ENCODE measurements at regions not wholly inside any gene's neighbourhood (a gene's known extent, or its start where the extent isn't known, plus 50 kb on each side); places are given as distances from the start of the nearest gene placed in this dataset.

GRCh38 chr11:29296680-29297079 lies 720.1 kb downstream of the KCNA4 start:
- Histone ChIP-seq H3K4me3 (ENCODE audit: low read length) (no peak overlapping the region), H3K36me3 (ENCODE audit: control insufficient read depth, insufficient read depth, low read length) (no peaks in the 10 kb centered on the region), H3K9me3 (ENCODE audit: control insufficient read depth, insufficient read depth, low read length) (no peaks in the 10 kb centered on the region), H3K27me3 (ENCODE audit: control insufficient read depth, insufficient read depth, low read length) (no peaks in the 10 kb centered on the region), H3K27ac (ENCODE audit: low read length) (no peak overlapping the region), H3K4me1 (ENCODE audit: control insufficient read depth, insufficient read depth, low read length) (no peaks in the 10 kb centered on the region)
- no CpG with 5 or more reads among the region's 1 CpG for WGBS (ENCODE audit: insufficient coverage, insufficient read length)
- no peak for DNase-seq (ENCODE audit: low read depth, low spot score)

DNA sequence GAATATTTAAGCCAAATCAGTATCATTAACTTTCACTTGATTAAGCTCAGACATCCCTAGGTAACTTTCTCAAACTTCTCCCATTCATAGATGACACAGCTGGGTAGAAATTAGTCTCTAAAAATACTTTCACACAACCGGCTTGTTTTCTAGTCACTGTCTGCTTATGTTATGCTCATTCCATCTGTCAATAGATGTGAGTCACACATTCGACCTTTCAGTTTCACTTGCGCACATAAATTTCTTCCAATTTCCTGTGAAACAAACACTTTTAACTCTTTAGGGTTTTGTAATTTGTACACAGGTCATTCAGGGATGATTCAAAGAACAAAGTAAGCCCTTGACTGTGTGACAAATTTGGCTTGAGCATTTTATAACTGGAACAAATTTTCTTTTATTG lies 723.0 kb downstream of the KCNA4 start:
- Histone ChIP-seq H3K4me1 (ENCODE audit: control insufficient read depth, insufficient read depth, low read length) (no peaks in the 10 kb centered on the region), H3K4me3 (ENCODE audit: low read length) (no peak overlapping the region), H3K27ac (ENCODE audit: low read length) (no peak overlapping the region), H3K27me3 (ENCODE audit: control insufficient read depth, insufficient read depth, low read length) (no peaks in the 10 kb centered on the region), H3K36me3 (ENCODE audit: control insufficient read depth, insufficient read depth, low read length) (no peaks in the 10 kb centered on the region), H3K9me3 (ENCODE audit: control insufficient read depth, insufficient read depth, low read length) (no peaks in the 10 kb centered on the region)
- no peak for DNase-seq (ENCODE audit: low read depth, low spot score)
- WGBS (ENCODE audit: insufficient coverage, insufficient read length): no CpG with 5 or more reads among the region's 3 CpGs

DNA sequence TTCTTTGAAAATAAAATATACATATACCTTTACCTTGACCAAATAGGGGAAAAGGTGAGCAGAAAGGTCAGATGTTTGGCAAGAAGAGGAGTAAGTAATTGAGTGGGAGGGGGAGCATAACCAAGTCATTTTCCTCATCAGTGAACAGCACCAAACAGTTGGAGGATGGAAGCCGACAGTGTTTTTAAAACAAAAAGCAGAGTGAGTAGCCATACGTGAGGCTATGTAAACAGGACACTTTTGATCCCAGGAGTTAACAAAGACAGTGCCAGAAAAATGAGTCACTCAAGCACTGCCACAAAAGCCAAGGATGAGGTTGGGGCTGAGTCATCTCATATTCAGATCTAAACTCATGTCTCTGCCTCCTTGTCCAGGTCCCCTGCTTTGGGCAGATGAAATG lies 734.7 kb downstream of the KCNA4 start:
- Histone ChIP-seq H3K4me3 (ENCODE audit: low read length) (no peak overlapping the region), H3K9me3 (ENCODE audit: control insufficient read depth, insufficient read depth, low read length) (no peaks in the 10 kb centered on the region), H3K27ac (ENCODE audit: low read length) (no peak overlapping the region), H3K4me1 (ENCODE audit: control insufficient read depth, insufficient read depth, low read length) (no peaks in the 10 kb centered on the region), H3K36me3 (ENCODE audit: control insufficient read depth, insufficient read depth, low read length) (no peaks in the 10 kb centered on the region), H3K27me3 (ENCODE audit: control insufficient read depth, insufficient read depth, low read length) (no peaks in the 10 kb centered on the region)
- WGBS (ENCODE audit: insufficient coverage, insufficient read length): no CpG with 5 or more reads among the region's 2 CpGs
- no peak for DNase-seq (ENCODE audit: low read depth, low spot score)

GRCh38 chr11:29281271-29281777 lies 735.5 kb downstream of the KCNA4 start:
- Histone ChIP-seq H3K4me3 (ENCODE audit: low read length) (no peak overlapping the region), H3K36me3 (ENCODE audit: control insufficient read depth, insufficient read depth, low read length) (no peaks in the 10 kb centered on the region), H3K27ac (ENCODE audit: low read length) (no peak overlapping the region), H3K27me3 (ENCODE audit: control insufficient read depth, insufficient read depth, low read length) (no peaks in the 10 kb centered on the region), H3K9me3 (ENCODE audit: control insufficient read depth, insufficient read depth, low read length) (no peaks in the 10 kb centered on the region), H3K4me1 (ENCODE audit: control insufficient read depth, insufficient read depth, low read length) (no peaks in the 10 kb centered on the region)
- DNase-seq (ENCODE audit: low read depth, low spot score): no peak
- no CpG with 5 or more reads among the region's 3 CpGs for WGBS (ENCODE audit: insufficient coverage, insufficient read length)

DNA sequence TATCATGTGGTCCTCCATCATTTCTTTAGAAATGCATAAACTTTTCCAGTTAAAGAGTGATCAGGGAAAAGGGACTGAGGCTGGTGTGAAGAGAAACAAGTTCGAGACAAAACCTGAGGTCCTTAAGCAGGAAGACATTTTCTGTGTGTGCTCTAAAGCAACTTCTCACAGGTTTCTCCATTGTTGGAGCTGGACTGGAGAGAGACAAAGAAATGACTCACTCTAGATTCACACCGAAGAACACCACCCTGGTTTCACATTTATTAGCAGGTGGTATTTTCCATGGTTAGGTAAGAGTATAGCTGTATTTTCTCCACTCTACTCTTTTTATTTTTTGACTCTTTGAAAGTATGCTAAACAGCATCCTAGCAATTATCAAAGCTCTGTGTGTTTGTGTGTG lies 736.4 kb downstream of the KCNA4 start:
- WGBS (ENCODE audit: insufficient coverage, insufficient read length): no CpG with 5 or more reads among the region's 2 CpGs
- DNase-seq (ENCODE audit: low read depth, low spot score): no peak
- Histone ChIP-seq H3K27me3 (ENCODE audit: control insufficient read depth, insufficient read depth, low read length) (no peaks in the 10 kb centered on the region), H3K36me3 (ENCODE audit: control insufficient read depth, insufficient read depth, low read length) (no peaks in the 10 kb centered on the region), H3K4me1 (ENCODE audit: control insufficient read depth, insufficient read depth, low read length) (no peaks in the 10 kb centered on the region), H3K4me3 (ENCODE audit: low read length) (no peak overlapping the region), H3K9me3 (ENCODE audit: control insufficient read depth, insufficient read depth, low read length) (no peaks in the 10 kb centered on the region), H3K27ac (ENCODE audit: low read length) (no peak overlapping the region)

GRCh38 chr11:29279716-29280115 lies 737.1 kb downstream of the KCNA4 start:
- Histone ChIP-seq H3K9me3 (ENCODE audit: control insufficient read depth, insufficient read depth, low read length) (no peaks in the 10 kb centered on the region), H3K27me3 (ENCODE audit: control insufficient read depth, insufficient read depth, low read length) (no peaks in the 10 kb centered on the region), H3K36me3 (ENCODE audit: control insufficient read depth, insufficient read depth, low read length) (no peaks in the 10 kb centered on the region), H3K4me3 (ENCODE audit: low read length) (no peak overlapping the region), H3K4me1 (ENCODE audit: control insufficient read depth, insufficient read depth, low read length) (no peaks in the 10 kb centered on the region), H3K27ac (ENCODE audit: low read length) (no peak overlapping the region)
- no peak for DNase-seq (ENCODE audit: low read depth, low spot score)
- WGBS (ENCODE audit: insufficient coverage, insufficient read length): no CpG with 5 or more reads among the region's 2 CpGs

DNA sequence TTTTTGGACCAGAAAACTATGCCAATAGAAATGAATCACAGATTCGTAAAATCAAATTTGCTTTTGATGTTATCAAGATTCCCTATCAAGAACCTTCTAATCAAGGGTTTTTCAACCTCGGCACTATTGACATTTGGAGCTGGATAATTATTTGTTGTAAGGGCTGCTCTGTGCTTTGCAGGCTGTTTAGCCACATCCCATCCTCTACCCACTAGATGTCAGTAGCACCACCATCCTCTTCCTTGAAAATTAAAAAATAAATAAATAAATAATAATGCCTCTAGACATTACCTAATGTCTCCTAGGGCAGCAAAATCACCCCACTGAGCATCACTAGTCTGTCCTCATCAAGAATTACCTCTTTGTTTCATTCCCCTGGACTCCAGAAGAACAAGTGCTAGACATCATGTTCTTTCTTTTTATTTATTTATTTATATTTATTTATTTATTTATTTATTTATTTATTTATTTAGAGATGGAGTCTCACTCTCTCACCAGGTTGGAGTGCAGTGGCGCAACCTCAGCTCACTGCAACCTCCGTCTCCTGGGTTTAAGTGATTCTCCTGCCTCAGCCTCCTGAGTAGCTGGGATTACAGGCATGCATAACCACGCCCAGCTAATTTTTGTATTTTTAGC lies 744.7 kb downstream of the KCNA4 start:
- Histone ChIP-seq H3K36me3 (ENCODE audit: control insufficient read depth, insufficient read depth, low read length) (no peaks in the 10 kb centered on the region), H3K27ac (ENCODE audit: low read length) (no peak overlapping the region), H3K4me1 (ENCODE audit: control insufficient read depth, insufficient read depth, low read length) (no peaks in the 10 kb centered on the region), H3K4me3 (ENCODE audit: low read length) (no peak overlapping the region), H3K9me3 (ENCODE audit: control insufficient read depth, insufficient read depth, low read length) (no peaks in the 10 kb centered on the region), H3K27me3 (ENCODE audit: control insufficient read depth, insufficient read depth, low read length) (no peaks in the 10 kb centered on the region)
- no CpG with 5 or more reads among the region's 5 CpGs for WGBS (ENCODE audit: insufficient coverage, insufficient read length)
- no peak for DNase-seq (ENCODE audit: low read depth, low spot score)

GRCh38 chr11:29271616-29272015 lies 745.2 kb downstream of the KCNA4 start:
- no CpG with 5 or more reads among the region's 1 CpG for WGBS (ENCODE audit: insufficient coverage, insufficient read length)
- no peak for DNase-seq (ENCODE audit: low read depth, low spot score)

DNA sequence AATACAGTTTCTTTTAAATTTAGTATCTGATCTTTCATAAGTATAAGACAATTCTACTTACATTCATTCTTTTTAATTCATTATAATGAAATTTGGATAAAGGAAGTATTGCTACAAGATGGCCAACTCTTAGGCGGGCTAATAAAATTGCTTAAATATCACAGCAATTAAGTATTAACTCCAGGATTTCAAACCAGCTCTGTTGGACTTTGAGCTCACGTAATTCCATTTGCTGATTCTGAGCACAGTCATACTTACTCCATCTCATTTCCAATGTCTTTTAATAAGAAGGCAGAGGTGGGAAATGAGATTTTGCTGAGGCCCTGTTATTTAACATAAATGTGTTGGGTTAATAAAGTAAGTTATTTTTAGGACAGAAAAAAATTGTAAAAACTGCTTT lies 748.1 kb downstream of the KCNA4 start:
- no CpG with 5 or more reads among the region's 2 CpGs for WGBS (ENCODE audit: insufficient coverage, insufficient read length)
- H3K27ac ChIP-seq (ENCODE audit: low read length): no peak overlapping the region

More at GRCh38 chr11:29271616-29272015, 745.2 kb downstream of the KCNA4 start:
- H3K27ac ChIP-seq (ENCODE audit: low read length): no peak overlapping the region
- no peaks in the 10 kb centered on the region for H3K4me1 ChIP-seq (ENCODE audit: control insufficient read depth, insufficient read depth, low read length)
- H3K36me3 ChIP-seq (ENCODE audit: control insufficient read depth, insufficient read depth, low read length): no peaks in the 10 kb centered on the region
- no peaks in the 10 kb centered on the region for H3K27me3 ChIP-seq (ENCODE audit: control insufficient read depth, insufficient read depth, low read length)
- H3K9me3 ChIP-seq (ENCODE audit: control insufficient read depth, insufficient read depth, low read length): no peaks in the 10 kb centered on the region
- H3K4me3 ChIP-seq (ENCODE audit: low read length): no peak overlapping the region

GRCh38 chr11:29265792-29266191 lies 751.0 kb downstream of the KCNA4 start:
- no peaks in the 10 kb centered on the region for H3K4me1 ChIP-seq (ENCODE audit: control insufficient read depth, insufficient read depth, low read length)
- no peaks in the 10 kb centered on the region for H3K27me3 ChIP-seq (ENCODE audit: control insufficient read depth, insufficient read depth, low read length)
- H3K27ac ChIP-seq (ENCODE audit: low read length): no peak overlapping the region
- no peak for DNase-seq (ENCODE audit: low read depth, low spot score)
- no peaks in the 10 kb centered on the region for H3K36me3 ChIP-seq (ENCODE audit: control insufficient read depth, insufficient read depth, low read length)
- no peak overlapping the region for H3K4me3 ChIP-seq (ENCODE audit: low read length)
- WGBS (ENCODE audit: insufficient coverage, insufficient read length): no CpG with 5 or more reads among the region's 3 CpGs
- no peaks in the 10 kb centered on the region for H3K9me3 ChIP-seq (ENCODE audit: control insufficient read depth, insufficient read depth, low read length)

More for the DNA sequence above, 748.1 kb downstream of the KCNA4 start:
- H3K9me3 ChIP-seq (ENCODE audit: control insufficient read depth, insufficient read depth, low read length): no peaks in the 10 kb centered on the region
- H3K36me3 ChIP-seq (ENCODE audit: control insufficient read depth, insufficient read depth, low read length): no peaks in the 10 kb centered on the region
- H3K27me3 ChIP-seq (ENCODE audit: control insufficient read depth, insufficient read depth, low read length): no peaks in the 10 kb centered on the region
- no peaks in the 10 kb centered on the region for H3K4me1 ChIP-seq (ENCODE audit: control insufficient read depth, insufficient read depth, low read length)
- no peak overlapping the region for H3K4me3 ChIP-seq (ENCODE audit: low read length)
- no peak for DNase-seq (ENCODE audit: low read depth, low spot score)

DNA sequence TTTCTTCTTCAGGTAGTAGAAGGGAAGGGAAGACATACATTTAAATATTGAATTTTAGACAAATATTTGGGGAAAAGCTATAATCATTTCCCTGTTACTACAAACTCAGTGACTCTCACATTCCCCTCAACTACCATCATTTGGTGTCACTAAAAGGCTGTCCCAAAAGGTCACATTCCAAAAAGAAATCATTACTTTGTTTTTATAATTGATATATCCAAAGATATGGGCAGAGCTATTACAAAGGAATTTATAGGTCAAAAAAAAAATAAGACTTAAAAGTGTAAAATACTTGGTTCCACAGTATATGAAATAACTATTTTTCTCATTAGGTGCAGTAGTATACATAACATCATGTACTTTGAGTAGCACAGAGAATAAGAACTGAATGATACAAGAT lies 751.4 kb downstream of the KCNA4 start:
- H3K27me3 ChIP-seq (ENCODE audit: control insufficient read depth, insufficient read depth, low read length): no peaks in the 10 kb centered on the region
- no peaks in the 10 kb centered on the region for H3K4me1 ChIP-seq (ENCODE audit: control insufficient read depth, insufficient read depth, low read length)

More for the DNA sequence above, 751.4 kb downstream of the KCNA4 start:
- Histone ChIP-seq H3K4me3 (ENCODE audit: low read length) (no peak overlapping the region), H3K27ac (ENCODE audit: low read length) (no peak overlapping the region), H3K36me3 (ENCODE audit: control insufficient read depth, insufficient read depth, low read length) (no peaks in the 10 kb centered on the region), H3K9me3 (ENCODE audit: control insufficient read depth, insufficient read depth, low read length) (no peaks in the 10 kb centered on the region)
- DNase-seq (ENCODE audit: low read depth, low spot score): no peak
